Astrocyte of the cerebellum (primary cell): ENCODE measurements at regions not wholly inside any gene's neighbourhood (a gene's known extent, or its start where the extent isn't known, plus 50 kb on each side); places are given as distances from the start of the nearest gene placed in this dataset.

Source experiments
- DNase-seq: peaks from one replicate; pipeline ENCODE4 v3.0.0-alpha.2; 2011; ENCODE audit warnings: low read depth
- H3K4me3 ChIP-seq: 2 replicates; pipeline ENCODE4 v1.5.1; 2011; ENCODE audit warnings: mild to moderate bottlenecking, low read depth, low read length, moderate library complexity
- CTCF ChIP-seq: IDR thresholded peaks from 2 replicates; pipeline ENCODE4 v1.5.1; 2012; ENCODE audit warnings: low read length, low read depth, moderate library complexity, mild to moderate bottlenecking; ENCODE audit errors: missing control alignments
- in situ Hi-C: cut with HindIII; loops from 2 replicates; pipeline ENCODE4 v1.10.0; 2017; ENCODE audit warnings: low sequenced_read_pairs

GRCh38 chr10:131784363-131785120 lies 116.3 kb upstream of the PPP2R2D start:
- in situ Hi-C loops = no loop called here
- no peak for DNase-seq
- H3K4me3 ChIP-seq = no peak overlapping the region
- TF ChIP-seq CTCF = no peak

- H3K4me3 ChIP-seq = no peak overlapping the region
- no peak for DNase-seq
- TF ChIP-seq CTCF = no peak
- in situ Hi-C loops = no loop called here
These were observed 115.7 kb upstream of the PPP2R2D start for GRCh38 chr10:131785121-131785460.

GRCh38 chr10:131786756-131787605 lies 113.8 kb upstream of the PPP2R2D start:
- peak; percentile 54 for TF ChIP-seq CTCF
- in situ Hi-C loops = no loop called here
- DNase-seq = peak; percentile 3
- H3K4me3 ChIP-seq = no peak overlapping the region

GRCh38 chr10:131787961-131788360 lies 112.8 kb upstream of the PPP2R2D start:
- in situ Hi-C loops = no loop called here
- no peak for TF ChIP-seq CTCF
- DNase-seq = no peak
- no peak overlapping the region for H3K4me3 ChIP-seq

GRCh38 chr10:131788386-131788785 lies 112.4 kb upstream of the PPP2R2D start:
- no peak for DNase-seq
- in situ Hi-C loops = no loop called here
- no peak overlapping the region for H3K4me3 ChIP-seq
- no peak for TF ChIP-seq CTCF

- H3K4me3 ChIP-seq = no peak overlapping the region
- TF ChIP-seq CTCF = no peak
- in situ Hi-C loops = no loop called here
- no peak for DNase-seq
These were observed 111.3 kb upstream of the PPP2R2D start for GRCh38 chr10:131789516-131789915.
